Osteoblast (primary cell): ENCODE measurements at regions not wholly inside any gene's neighbourhood (a gene's known extent, or its start where the extent isn't known, plus 50 kb on each side); places are given as distances from the start of the nearest gene placed in this dataset.

ENCODE experiments used
- DNase-seq: peaks from one replicate; pipeline ENCODE4 v3.0.0; 2011; ENCODE audit warnings: low spot score, mixed read lengths; ENCODE audit not compliant: insufficient read length; ENCODE audit errors: missing footprints
- H2AFZ ChIP-seq: 2 replicates; pipeline ENCODE4 v1.6.0; 2011; ENCODE audit warnings: mild to moderate bottlenecking, low read length
- H3K27ac ChIP-seq: 2 replicates; pipeline ENCODE4 v1.5.1; 2011; ENCODE audit warnings: mild to moderate bottlenecking, low read depth, low read length, moderate library complexity
- H3K27me3 ChIP-seq: 2 replicates; pipeline ENCODE4 v1.6.0; 2012; ENCODE audit warnings: mild to moderate bottlenecking, control low read depth, inconsistent platforms, low read length, moderate library complexity; ENCODE audit not compliant: insufficient read depth
- H3K36me3 ChIP-seq: 2 replicates; pipeline ENCODE4 v1.5.1; 2011; ENCODE audit warnings: mild to moderate bottlenecking, low read length, control low read depth, moderate library complexity; ENCODE audit not compliant: insufficient read depth
- H3K4me1 ChIP-seq: 2 replicates; pipeline ENCODE4 v1.5.1; 2011; ENCODE audit warnings: mild to moderate bottlenecking, low read length, control low read depth, moderate library complexity; ENCODE audit not compliant: insufficient read depth
- H3K4me2 ChIP-seq: 2 replicates; pipeline ENCODE4 v1.6.0; 2011; ENCODE audit warnings: mild to moderate bottlenecking, low read length; ENCODE audit not compliant: insufficient read depth
- H3K4me3 ChIP-seq: fragments of 200-600 bp; sonication (generic); 3 replicates; pipeline ENCODE4 v1.5.1; 2012; ENCODE audit warnings: mild to moderate bottlenecking, low read length, inconsistent platforms; ENCODE audit not compliant: insufficient read depth
- H3K79me2 ChIP-seq: 2 replicates; pipeline ENCODE4 v1.6.0; 2012; ENCODE audit warnings: mild to moderate bottlenecking, low read length, control low read depth, inconsistent platforms; ENCODE audit not compliant: insufficient read depth
- H3K9me3 ChIP-seq: 2 replicates; pipeline ENCODE4 v1.5.1; 2011; ENCODE audit warnings: low read depth, low read length, control low read depth
- H4K20me1 ChIP-seq: 2 replicates; pipeline ENCODE4 v1.6.0; 2012; ENCODE audit warnings: mild to moderate bottlenecking, low read length, control low read depth; ENCODE audit not compliant: insufficient read depth
- CTCF ChIP-seq: IDR thresholded peaks from 2 replicates; pipeline ENCODE4 v1.5.1; 2011; ENCODE audit warnings: mild to moderate bottlenecking, low read depth, low read length, moderate library complexity; ENCODE audit errors: extremely low read depth

DNA sequence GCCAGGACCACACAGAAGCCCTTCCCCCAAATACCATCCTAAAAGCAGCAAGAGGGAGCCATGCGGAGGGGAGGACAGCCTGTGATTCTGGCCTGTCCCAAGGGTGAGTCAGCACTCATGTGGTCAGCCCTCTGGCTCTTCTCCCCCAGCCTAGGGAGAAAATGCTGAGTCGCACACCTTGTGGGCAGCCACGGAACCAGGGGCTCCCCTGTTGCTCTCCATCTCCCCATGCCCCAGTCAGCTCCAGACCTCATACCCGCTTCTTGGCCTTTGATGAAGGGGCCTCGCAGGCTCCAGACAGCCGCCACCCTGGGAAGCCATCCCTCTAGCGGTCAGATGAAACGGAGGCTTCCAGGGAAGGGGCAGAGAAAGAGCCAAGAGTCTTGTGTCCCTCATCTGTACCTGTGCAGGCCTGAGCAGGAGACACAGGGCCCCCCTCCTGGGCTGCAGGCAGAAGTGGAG, 181.3 kb upstream of the SIX2 start:
- H3K79me2 ChIP-seq: no peaks in the 10 kb centered on the region
- DNase-seq: peak; percentile 90
- peak overlapping the region; percentile 15 for H3K27ac ChIP-seq
- TF ChIP-seq CTCF: no peak
- no peak overlapping the region for H3K4me3 ChIP-seq
- H2AFZ ChIP-seq: peak overlapping the region; percentile 63
- peak overlapping the region; percentile 23 for H3K4me2 ChIP-seq
- H3K27me3 ChIP-seq: no peaks in the 10 kb centered on the region
- H4K20me1 ChIP-seq: no peaks in the 10 kb centered on the region
- no peaks in the 10 kb centered on the region for H3K9me3 ChIP-seq
- peaks cover 4% of the 10 kb centered on the region for H3K4me1 ChIP-seq
- no peaks in the 10 kb centered on the region for H3K36me3 ChIP-seq

- Histone ChIP-seq H2AFZ (no peak overlapping the region), H3K27me3 (no peaks in the 10 kb centered on the region), H3K79me2 (no peaks in the 10 kb centered on the region), H3K27ac (peak overlapping the region; percentile 57), H4K20me1 (no peaks in the 10 kb centered on the region), H3K4me2 (peak overlapping the region; percentile 49), H3K4me1 (peaks cover 38% of the 10 kb centered on the region), H3K4me3 (no peak overlapping the region), H3K36me3 (no peaks in the 10 kb centered on the region), H3K9me3 (no peaks in the 10 kb centered on the region)
- DNase-seq: peak; percentile 63
- TF ChIP-seq CTCF: no peak
These were observed 175.4 kb upstream of the SIX2 start for GRCh38 chr2:45184606-45185005.

DNA sequence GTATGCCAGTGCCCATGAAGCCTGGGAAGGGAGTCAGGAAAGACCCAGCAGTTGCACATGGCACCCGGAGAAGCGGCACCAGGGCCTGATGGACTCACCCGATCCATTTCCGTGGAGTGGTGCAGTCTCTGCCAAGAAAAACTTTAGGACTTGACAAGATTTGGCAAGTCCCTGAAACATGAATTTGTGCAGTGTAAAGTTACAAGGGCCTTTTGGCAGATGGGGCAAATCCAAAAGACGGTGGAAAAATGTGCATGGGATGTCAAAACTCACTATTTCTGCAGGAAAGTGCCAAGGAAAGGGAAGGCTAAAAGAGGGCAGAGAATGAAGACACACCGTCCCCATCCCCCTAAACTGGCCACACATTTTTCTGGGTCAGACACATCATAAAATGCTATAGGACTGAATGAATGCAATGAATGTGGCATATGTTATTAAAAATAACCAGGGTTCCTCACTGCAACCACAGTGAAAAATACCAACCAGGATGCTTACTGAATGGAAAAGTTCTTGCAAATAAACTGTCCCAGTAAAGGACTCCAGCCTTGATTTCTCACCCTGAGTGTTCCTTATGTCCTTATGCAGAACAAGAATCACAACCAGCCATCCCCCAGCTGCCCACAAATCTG, 173.5 kb upstream of the SIX2 start:
- Histone ChIP-seq H3K4me2 (peak overlapping the region; percentile 25), H3K27me3 (no peaks in the 10 kb centered on the region), H2AFZ (peak overlapping the region; percentile 5), H3K4me3 (no peak overlapping the region), H3K79me2 (no peaks in the 10 kb centered on the region), H4K20me1 (no peaks in the 10 kb centered on the region), H3K27ac (peak overlapping the region; percentile 59), H3K9me3 (no peaks in the 10 kb centered on the region), H3K4me1 (peaks cover 53% of the 10 kb centered on the region), H3K36me3 (no peaks in the 10 kb centered on the region)
- no peak for TF ChIP-seq CTCF
- no peak for DNase-seq

DNA sequence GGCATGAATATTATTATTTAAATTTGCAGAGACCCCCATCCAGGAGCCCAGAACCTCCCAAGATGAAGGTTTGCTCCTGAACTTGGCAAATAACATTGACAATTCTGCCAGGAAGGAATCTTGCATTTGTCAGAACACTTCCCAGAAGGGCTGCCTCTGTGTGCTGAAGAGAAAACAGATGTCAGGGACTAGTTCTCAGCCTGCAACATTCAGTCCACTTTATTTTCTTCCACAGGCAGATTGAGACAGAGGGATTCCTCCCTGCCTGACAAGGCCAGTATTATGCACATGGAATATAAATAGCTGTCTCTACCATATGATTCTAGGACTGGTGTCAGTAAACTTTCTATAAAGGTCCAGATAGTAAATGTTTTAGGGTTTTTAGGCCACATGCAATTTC, 171.5 kb upstream of the SIX2 start:
- Histone ChIP-seq H3K27ac (peak overlapping the region; percentile 60), H3K79me2 (no peaks in the 10 kb centered on the region), H3K4me1 (peaks cover 67% of the 10 kb centered on the region), H3K4me3 (no peak overlapping the region), H4K20me1 (no peaks in the 10 kb centered on the region), H2AFZ (no peak overlapping the region), H3K27me3 (no peaks in the 10 kb centered on the region), H3K36me3 (no peaks in the 10 kb centered on the region), H3K4me2 (no peak overlapping the region), H3K9me3 (no peaks in the 10 kb centered on the region)
- DNase-seq: no peak
- no peak for TF ChIP-seq CTCF
